ENCODE measurements at regions not wholly inside any gene's neighbourhood (a gene's known extent, or its start where the extent isn't known, plus 50 kb on each side); places are given as distances from the start of the nearest gene placed in this dataset.

- TF ChIP-seq CTCF (IDR thresholded peaks at IDR 0.05; ENCODE audit: borderline replicate concordance, extremely low read depth, low read length, poor library complexity, severe bottlenecking): no peak
- TF ChIP-seq EZH2 (IDR thresholded peaks at IDR 0.05; ENCODE audit: borderline replicate concordance, low read depth, low read length, severe bottlenecking): no peak
Measured at GRCh38 chr5:21143686-21144085, 1155.7 kb upstream of the CDH18 start.

Data from DND-41 (cell line).